Fibroblast of mammary gland (primary cell): ENCODE measurements at regions not wholly inside any gene's neighbourhood (a gene's known extent, or its start where the extent isn't known, plus 50 kb on each side); places are given as distances from the start of the nearest gene placed in this dataset.
"Not testable (repeated sequence)": the region's sequence is repeated elsewhere in the genome, so short reads cannot be mapped to it uniquely, and the experiment has no call there.

ENCODE experiments used
- DNase-seq: peaks from one replicate; pipeline ENCODE4 v3.0.0-alpha.2; 2010; ENCODE audit warnings: low read depth
- H3K4me3 ChIP-seq: 2 replicates; pipeline ENCODE4 v1.5.1; 2011; ENCODE audit warnings: low read depth, mild to moderate bottlenecking, low read length, moderate library complexity; ENCODE audit not compliant: control insufficient read depth
- TF ChIP-seq, protein P1 (sequence below): conservative IDR thresholded peaks from 2 replicates; pipeline ENCODE4 v1.5.1; 2011; ENCODE audit warnings: low read depth, low read length, inconsistent platforms; ENCODE audit not compliant: control insufficient read depth, insufficient read depth

DNA sequence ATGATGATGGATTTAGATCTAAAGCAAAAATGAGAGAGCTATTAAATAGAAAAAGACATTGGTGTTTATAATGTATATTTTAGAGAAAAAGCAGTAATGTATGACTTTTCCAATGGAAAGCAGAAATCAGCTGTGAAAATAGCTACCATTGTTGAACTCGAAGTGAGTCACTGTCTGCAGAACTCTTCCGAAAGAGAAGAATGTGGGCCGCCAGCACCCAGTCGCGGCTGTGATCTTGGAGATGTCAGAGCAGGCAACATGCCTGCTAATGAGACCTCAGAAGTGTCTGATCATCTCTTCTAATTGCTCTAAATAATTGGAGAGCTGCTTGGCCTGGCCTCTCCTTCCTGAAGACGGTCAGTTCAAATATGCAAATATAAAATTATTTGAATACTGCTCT lies 333.6 kb upstream of the RUNX1 start:
- H3K4me3 ChIP-seq = no peak overlapping the region
- DNase-seq = no peak
- TF ChIP-seq, protein P1, sequence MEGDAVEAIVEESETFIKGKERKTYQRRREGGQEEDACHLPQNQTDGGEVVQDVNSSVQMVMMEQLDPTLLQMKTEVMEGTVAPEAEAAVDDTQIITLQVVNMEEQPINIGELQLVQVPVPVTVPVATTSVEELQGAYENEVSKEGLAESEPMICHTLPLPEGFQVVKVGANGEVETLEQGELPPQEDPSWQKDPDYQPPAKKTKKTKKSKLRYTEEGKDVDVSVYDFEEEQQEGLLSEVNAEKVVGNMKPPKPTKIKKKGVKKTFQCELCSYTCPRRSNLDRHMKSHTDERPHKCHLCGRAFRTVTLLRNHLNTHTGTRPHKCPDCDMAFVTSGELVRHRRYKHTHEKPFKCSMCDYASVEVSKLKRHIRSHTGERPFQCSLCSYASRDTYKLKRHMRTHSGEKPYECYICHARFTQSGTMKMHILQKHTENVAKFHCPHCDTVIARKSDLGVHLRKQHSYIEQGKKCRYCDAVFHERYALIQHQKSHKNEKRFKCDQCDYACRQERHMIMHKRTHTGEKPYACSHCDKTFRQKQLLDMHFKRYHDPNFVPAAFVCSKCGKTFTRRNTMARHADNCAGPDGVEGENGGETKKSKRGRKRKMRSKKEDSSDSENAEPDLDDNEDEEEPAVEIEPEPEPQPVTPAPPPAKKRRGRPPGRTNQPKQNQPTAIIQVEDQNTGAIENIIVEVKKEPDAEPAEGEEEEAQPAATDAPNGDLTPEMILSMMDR = no peak

DNA sequence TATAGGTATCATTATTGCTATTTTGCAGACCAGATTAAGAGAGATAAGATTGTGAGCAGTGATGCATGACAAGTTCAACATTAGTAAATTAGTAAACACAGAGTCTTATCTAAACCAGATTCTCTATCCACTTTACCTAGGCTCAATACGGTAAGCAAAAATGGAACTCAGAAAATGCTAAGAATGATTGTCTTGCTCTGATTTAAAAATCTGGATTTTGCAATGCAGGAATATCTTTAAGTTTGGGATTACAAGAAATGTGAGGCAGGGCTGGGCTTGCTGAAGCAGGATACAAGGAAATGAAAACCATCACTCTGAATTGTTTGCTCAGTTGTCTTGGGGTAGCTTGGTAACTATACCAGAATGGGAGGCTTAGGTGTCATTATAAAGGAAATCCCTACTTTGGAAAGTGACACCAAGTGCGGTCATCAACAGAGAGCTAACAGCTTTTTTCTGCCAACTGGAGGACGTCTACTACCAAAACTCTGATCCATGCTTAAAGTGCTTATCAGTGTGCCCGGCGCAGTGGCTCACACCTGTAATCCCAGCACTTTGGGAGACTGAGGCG lies 332.7 kb upstream of the RUNX1 start:
- no peak for DNase-seq
- H3K4me3 ChIP-seq = no peak overlapping the region
- TF ChIP-seq, protein P1 = no peak

DNA sequence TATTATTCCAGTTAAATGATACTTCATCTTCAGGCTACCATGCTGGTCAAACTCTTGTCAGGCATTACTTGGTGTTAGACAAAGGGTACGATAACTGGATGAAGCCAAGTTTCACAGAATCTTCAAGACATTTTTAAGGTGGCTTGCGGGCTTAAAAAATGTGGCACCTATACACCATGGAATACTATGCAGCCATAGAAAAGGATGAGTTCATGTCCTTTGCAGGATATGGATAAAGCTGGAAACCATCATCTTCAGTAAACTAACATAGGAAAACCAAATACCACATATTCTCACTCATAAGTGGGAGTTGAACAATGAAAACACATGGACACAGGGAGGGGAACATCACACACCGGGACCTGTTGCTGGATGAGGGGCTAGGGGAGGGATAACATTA lies 331.2 kb upstream of the RUNX1 start:
- not testable (repeated sequence) for DNase-seq, H3K4me3 ChIP-seq

DNA sequence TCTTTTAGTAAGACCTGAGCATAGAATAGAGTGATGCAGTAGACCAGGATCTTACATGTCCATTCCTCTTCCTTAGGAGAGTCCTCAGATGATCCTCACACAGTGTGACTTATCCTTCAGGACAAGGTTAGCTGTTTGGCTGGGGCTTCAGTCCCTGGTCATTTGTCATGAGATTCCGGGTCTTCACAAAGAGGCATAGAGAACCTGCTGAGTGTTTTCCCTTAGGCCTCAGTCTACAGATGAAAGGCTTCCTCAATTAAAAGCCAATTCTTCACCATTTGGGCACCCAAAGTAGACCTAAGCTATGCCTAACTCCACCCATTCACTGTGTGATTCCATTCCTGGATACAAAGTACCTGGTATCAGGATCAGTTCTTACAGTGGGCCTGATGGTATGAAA lies 329.8 kb upstream of the RUNX1 start:
- TF ChIP-seq, protein P1 = no peak
- H3K4me3 ChIP-seq = no peak overlapping the region
- DNase-seq = no peak

DNA sequence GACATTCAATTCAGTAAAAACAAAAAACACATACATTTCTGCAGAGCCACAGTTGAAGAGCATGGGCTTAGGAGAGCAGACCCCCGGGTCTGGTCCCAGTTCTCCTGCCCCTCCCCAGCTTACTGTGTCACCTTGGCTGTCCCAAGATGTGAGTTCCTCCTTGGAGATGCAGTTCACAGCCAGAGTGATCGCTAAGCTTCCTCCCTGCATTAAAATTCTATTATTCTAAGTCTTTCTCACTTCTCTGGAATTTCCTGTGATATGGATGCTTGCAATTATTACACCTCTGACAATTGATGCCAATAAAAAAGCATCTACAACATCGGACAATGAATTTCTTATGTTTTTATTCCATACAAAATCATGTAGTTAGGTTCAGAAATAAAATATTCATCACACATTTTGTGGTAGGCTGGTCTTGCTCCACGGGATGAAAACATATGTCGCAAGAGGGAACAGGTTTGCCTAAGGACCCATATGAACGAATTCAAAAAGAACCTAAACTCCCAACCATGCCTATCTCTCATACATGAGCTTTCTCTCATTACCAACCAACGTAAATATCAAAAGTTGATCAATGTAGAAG lies 328.5 kb upstream of the RUNX1 start:
- DNase-seq = no peak
- TF ChIP-seq, protein P1 = no peak
- H3K4me3 ChIP-seq = no peak overlapping the region

DNA sequence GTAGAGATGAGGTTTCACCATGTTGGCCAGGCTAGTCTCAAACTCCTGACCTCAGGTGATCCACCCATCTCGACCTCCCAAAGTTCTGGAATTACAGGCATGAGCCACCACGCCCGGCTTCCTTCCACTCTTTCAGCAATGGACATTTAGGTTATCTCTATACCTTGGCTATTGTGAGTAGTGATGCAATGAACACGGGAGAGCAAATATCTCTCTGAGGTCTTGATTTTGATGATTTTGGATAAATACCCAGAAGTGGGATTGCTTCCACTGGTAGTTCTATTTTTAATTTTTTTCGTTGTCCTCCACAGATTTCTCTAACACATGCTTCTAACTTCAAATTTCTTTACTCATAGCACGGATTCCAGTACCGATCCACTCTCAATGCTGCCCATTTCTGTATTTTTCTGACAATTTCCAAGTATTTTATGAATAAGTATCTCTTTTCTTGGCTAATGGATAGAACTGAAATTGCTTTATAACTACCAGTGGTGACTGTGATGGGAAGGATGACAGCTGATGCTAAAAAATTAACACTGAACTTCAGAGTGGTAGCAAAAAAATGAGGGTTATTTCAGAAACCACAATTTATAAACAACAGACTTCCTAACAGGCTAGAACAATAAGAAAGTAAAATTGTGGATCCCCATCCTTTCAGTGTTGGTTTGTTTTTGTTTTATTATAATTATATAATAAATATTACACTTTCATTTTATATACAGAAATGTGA lies 327.5 kb upstream of the RUNX1 start:
- no peak overlapping the region for H3K4me3 ChIP-seq
- DNase-seq = no peak
- TF ChIP-seq, protein P1 = no peak

DNA sequence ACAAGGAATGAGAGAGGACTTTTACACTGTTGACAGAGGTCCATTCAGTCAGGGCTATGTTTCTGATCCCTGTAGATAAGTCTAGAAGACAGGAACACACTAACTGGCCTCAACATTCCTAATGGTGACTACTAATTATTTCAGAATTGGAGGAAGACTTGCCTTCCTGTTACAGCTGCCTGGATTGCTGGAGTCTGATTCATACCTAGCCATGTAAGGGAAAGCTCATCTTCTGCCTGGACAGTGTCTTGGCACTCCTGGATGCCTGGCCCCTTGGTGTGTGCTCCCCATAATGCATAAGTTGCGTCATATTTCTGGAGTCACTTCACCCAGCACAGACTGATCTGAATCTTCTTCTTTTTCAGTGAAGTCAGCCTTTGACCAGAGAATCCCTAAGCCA lies 326.0 kb upstream of the RUNX1 start:
- no peak overlapping the region for H3K4me3 ChIP-seq
- TF ChIP-seq, protein P1 = no peak
- peak; percentile 89 for DNase-seq
